H1 (cell line): ENCODE measurements at regions not wholly inside any gene's neighbourhood (a gene's known extent, or its start where the extent isn't known, plus 50 kb on each side); places are given as distances from the start of the nearest gene placed in this dataset.

ENCODE experiments used
- CTCF ChIA-PET: fragments of 300-600 bp; sonication (Branson Sonifier 250); formaldehyde crosslinking; loops from one replicate; lab custom pipeline; 2021; ENCODE audit not compliant: partially characterized antibody; lab: Charles Lee
- POLR2A ChIA-PET: fragments of 300-600 bp; sonication (Branson Sonifier 250); formaldehyde crosslinking; loops from one replicate; lab custom pipeline; 2021; ENCODE audit warnings: inconsistent platforms; ENCODE audit not compliant: partially characterized antibody; lab: Charles Lee
- DNase-seq, 2 experiments: peaks; one replicate each; pipeline versions ENCODE4 v3.0.0 to v3.0.0-alpha.2; 2010 to 2022; ENCODE audit warnings: low spot score in 2 of 2, low read depth in 1 of 2, mixed read lengths in 1 of 2
- FAIRE-seq: peaks from 2 replicates; lab custom pipeline; 2011; peaks lifted over from hg19 to GRCh38; lab: Jason Lieb, UNC
- H2AFZ ChIP-seq: 2 replicates; pipeline ENCODE4 v1.8.1; 2012; ENCODE audit warnings: low read length, inconsistent platforms
- H2AK5ac ChIP-seq: 2 replicates; pipeline ENCODE4 v1.6.1; 2013; ENCODE audit warnings: low read depth, low read length
- H2BK120ac ChIP-seq: replicated peaks from 2 replicates; pipeline ENCODE3; 2013; ENCODE audit warnings: low read depth, low read length, inconsistent platforms
- H2BK12ac ChIP-seq: 2 replicates; pipeline ENCODE4 v1.6.1; 2013; ENCODE audit warnings: low read depth, low read length
- H2BK15ac ChIP-seq: 2 replicates; pipeline ENCODE4 v1.6.1; 2013; ENCODE audit warnings: low read length
- H2BK20ac ChIP-seq: 2 replicates; pipeline ENCODE4 v1.6.1; 2013; ENCODE audit warnings: low read length
- H2BK5ac ChIP-seq: 2 replicates; pipeline ENCODE4 v1.6.1; 2013; ENCODE audit warnings: low read depth, low read length
- H3K14ac ChIP-seq: 2 replicates; pipeline ENCODE4 v1.6.1; 2013; ENCODE audit warnings: inconsistent platforms; ENCODE audit not compliant: insufficient read length
- H3K18ac ChIP-seq: 2 replicates; pipeline ENCODE4 v1.6.1; 2013; ENCODE audit warnings: low read length; ENCODE audit errors: extremely low read depth
- H3K23ac ChIP-seq: 2 replicates; pipeline ENCODE4 v1.6.1; 2013; ENCODE audit warnings: inconsistent platforms; ENCODE audit not compliant: insufficient read length
- H3K23me2 ChIP-seq: 2 replicates; pipeline ENCODE4 v1.6.1; 2013; ENCODE audit warnings: low read depth, low read length
- H3K27ac ChIP-seq: 2 replicates; pipeline ENCODE4 v1.6.1; 2011; ENCODE audit warnings: low read depth, low read length, inconsistent platforms
- H3K27me3 ChIP-seq, 4 experiments: replicated peaks in 1 of 4; 1 replicate in 1 of 4; 2 replicates in 3 of 4; pipeline versions ENCODE4 v1.6.1 to v1.8.1; 2011 to 2013; ENCODE audit warnings: low read length in 3 of 4, mild to moderate bottlenecking in 3 of 4, inconsistent platforms in 2 of 4, mixed read lengths in 2 of 4, moderate library complexity in 1 of 4; ENCODE audit not compliant: control insufficient read depth in 3 of 4, insufficient read depth in 3 of 4; ENCODE audit errors: extremely low read depth in 1 of 4
- H3K36me3 ChIP-seq, 4 experiments: 2 replicates each; pipeline versions ENCODE4 v1.6.1 to v1.8.1; 2011 to 2013; ENCODE audit warnings: mild to moderate bottlenecking in 4 of 4, low read length in 3 of 4, moderate library complexity in 2 of 4, control low read depth in 1 of 4, inconsistent platforms in 1 of 4; ENCODE audit not compliant: insufficient read depth in 4 of 4, control insufficient read depth in 2 of 4
- H3K4ac ChIP-seq: replicated peaks from 2 replicates; pipeline ENCODE3; 2013; ENCODE audit warnings: low read length, low read depth, mixed read lengths, inconsistent platforms; ENCODE audit not compliant: insufficient read length
- H3K4me1 ChIP-seq, 4 experiments: replicated peaks in 1 of 4; 1 replicate in 1 of 4; 2 replicates in 3 of 4; pipeline versions ENCODE4 v1.6.1 to v1.8.1; 2011 to 2013; ENCODE audit warnings: low read length in 3 of 4, inconsistent platforms in 2 of 4, mixed read lengths in 1 of 4; ENCODE audit not compliant: insufficient read depth in 4 of 4, control insufficient read depth in 3 of 4
- H3K4me2 ChIP-seq, 2 experiments: 2 replicates each; pipeline versions ENCODE4 v1.6.1 to v1.8.1; 2011 to 2013; ENCODE audit warnings: low read depth in 2 of 2, low read length in 2 of 2, control low read depth in 1 of 2, inconsistent platforms in 1 of 2, mild to moderate bottlenecking in 1 of 2; ENCODE audit not compliant: insufficient read depth in 1 of 2
- H3K4me3 ChIP-seq, 4 experiments: fragments of 200-600, 300-600 bp in 1 of 4; sonication (generic), shearing (Covaris generic), sonication (Bioruptor Twin) in 1 of 4; 2 replicates each; pipeline versions ENCODE4 v1.5.1 to v1.8.1; 2011 to 2016; ENCODE audit warnings: low read length in 4 of 4, low read depth in 3 of 4, control low read depth in 2 of 4, inconsistent platforms in 2 of 4, mild to moderate bottlenecking in 2 of 4, mixed read lengths in 1 of 4, moderate library complexity in 1 of 4; ENCODE audit not compliant: insufficient read depth in 2 of 4; ENCODE audit errors: extremely low read depth in 1 of 4
- H3K56ac ChIP-seq: replicated peaks from 2 replicates; pipeline ENCODE3; 2013; ENCODE audit warnings: low read depth, mild to moderate bottlenecking, mixed read lengths, low read length, inconsistent platforms; ENCODE audit not compliant: insufficient read length
- H3K79me1 ChIP-seq: 2 replicates; pipeline ENCODE4 v1.6.1; 2013; ENCODE audit warnings: low read depth, low read length, control low read depth
- H3K79me2 ChIP-seq, 2 experiments: 2 replicates each; pipeline versions ENCODE4 v1.6.1 to v1.8.1; 2012 to 2013; ENCODE audit warnings: low read length in 2 of 2, mild to moderate bottlenecking in 2 of 2, inconsistent platforms in 1 of 2; ENCODE audit not compliant: insufficient read depth in 2 of 2, control insufficient read depth in 1 of 2
- H3K9ac ChIP-seq, 4 experiments: replicated peaks in 1 of 4; 1 replicate in 1 of 4; 2 replicates in 3 of 4; pipeline versions ENCODE4 v1.6.1 to v1.8.1; 2011 to 2013; ENCODE audit warnings: low read depth in 3 of 4, low read length in 3 of 4, control low read depth in 2 of 4, mild to moderate bottlenecking in 2 of 4, moderate library complexity in 2 of 4, inconsistent platforms in 1 of 4; ENCODE audit errors: extremely low read depth in 1 of 4
- H3K9me3 ChIP-seq, 2 experiments: 2 replicates each; pipeline versions ENCODE4 v1.6.1 to v1.8.1; 2012 to 2013; ENCODE audit warnings: mild to moderate bottlenecking in 2 of 2, moderate library complexity in 2 of 2, control low read depth in 1 of 2, inconsistent platforms in 1 of 2, low read depth in 1 of 2, low read length in 1 of 2, mixed read lengths in 1 of 2; ENCODE audit not compliant: insufficient read depth in 2 of 2
- H4K20me1 ChIP-seq, 2 experiments: replicated peaks in 1 of 2; 2 replicates each; pipeline versions ENCODE3 to v1.8.1; 2011 to 2013; ENCODE audit warnings: inconsistent platforms in 2 of 2, low read length in 2 of 2, mild to moderate bottlenecking in 1 of 2; ENCODE audit not compliant: insufficient read depth in 2 of 2, control insufficient read depth in 1 of 2
- H4K5ac ChIP-seq: 2 replicates; pipeline ENCODE4 v1.6.1; 2013; ENCODE audit warnings: low read length, low read depth, mixed read lengths, inconsistent platforms; ENCODE audit not compliant: insufficient read length
- H4K8ac ChIP-seq: 2 replicates; pipeline ENCODE4 v1.8.0; 2013; ENCODE audit warnings: mild to moderate bottlenecking, moderate library complexity, low read length, inconsistent platforms; ENCODE audit not compliant: insufficient read depth; ENCODE audit errors: extremely low read depth
- H4K91ac ChIP-seq: replicated peaks from 2 replicates; pipeline ENCODE3; 2013; ENCODE audit warnings: low read length, mixed read lengths, inconsistent platforms; ENCODE audit not compliant: insufficient read length
- CBX5 ChIP-seq: fragments of 300-800, 300-1000 bp; sonication (generic); IDR thresholded peaks from 2 replicates; pipeline ENCODE4 v1.7.1; 2016; ENCODE audit warnings: antibody characterized with exemption, low read length, low read depth
- RNF2 ChIP-seq: fragments of 200-900, 300-1000 bp; sonication (generic); IDR thresholded peaks from 2 replicates; pipeline ENCODE4 v1.7.1; 2016; ENCODE audit warnings: borderline replicate concordance, low read depth, mild to moderate bottlenecking, antibody characterized with exemption, low read length; ENCODE audit not compliant: poor library complexity, severe bottlenecking; ENCODE audit errors: missing control alignments
- WGBS, 2 experiments: shearing (Covaris generic) in 1 of 2; methylation state at CpG; one replicate each; pipeline versions ENCODE4 v1.1.6 to v1.1.7; 2013 to 2015; ENCODE audit warnings: low lambda C conversion rate in 2 of 2, mixed read lengths in 2 of 2, inconsistent platforms in 1 of 2, low coverage in 1 of 2, missing lambda C conversion rate in 1 of 2; ENCODE audit not compliant: insufficient replicate concordance in 2 of 2, insufficient coverage in 1 of 2, insufficient read length in 1 of 2; ENCODE audit errors: extremely low coverage in 1 of 2, missing lambda C conversion rate in 1 of 2; 5-methylcytosine and 5-hydroxymethylcytosine counted together

- Histone ChIP-seq H3K56ac (no peak overlapping the region), H3K23me2 (no peaks in the 10 kb centered on the region; the same call in 1 of the 2 replicates), H3K18ac (no peak overlapping the region), H3K4me2 (no peak overlapping the region), H3K4me3 (no peak overlapping the region), H3K79me1 (no peaks in the 10 kb centered on the region), H3K79me2 (no peaks in the 10 kb centered on the region), H2BK5ac (no peak overlapping the region), H3K4me1 (no peaks in the 10 kb centered on the region), H4K20me1 (no peaks in the 10 kb centered on the region), H3K4ac (no peak overlapping the region), H2BK20ac (no peak overlapping the region), H3K27me3 (no peaks in the 10 kb centered on the region), H3K36me3 (no peaks in the 10 kb centered on the region), H3K9me3 (peaks cover 9 to 13% of the 10 kb centered on the region in 2 experiments; a peak in 3 of 4 replicates), H3K14ac (no peak overlapping the region), H2BK15ac (no peak overlapping the region), H4K5ac (no peak overlapping the region), H3K9ac (no peak overlapping the region), H3K27ac (no peak overlapping the region), H3K23ac (no peak overlapping the region), H2AK5ac (no peak overlapping the region), H4K8ac (no peak overlapping the region), H2BK120ac (no peak overlapping the region)
- ChIA-PET CTCF (no interaction called here), POLR2A (no interaction called here)
- TF ChIP-seq CBX5, result no peak
- TF ChIP-seq RNF2, result no peak
- TF ChIP-seq, all 59 proteins: peak for 0
- FAIRE-seq (no peak), DNase-seq (no peak)
- H4K91ac ChIP-seq, result no peak overlapping the region
- no peak overlapping the region for H2AFZ ChIP-seq
- H2BK12ac ChIP-seq, result no peak overlapping the region
- WGBS, 2 experiments, result 78% methylated on average over 2 of the region's 2 CpGs; no CpG with 5 or more reads in 1 of the 2 experiments
Observed at GRCh38 chr13:34793301-34793700, 148.8 kb upstream of the NBEA start.
